T-helper 1 cell treated with Interleukin-12 subunit alpha and Interleukin-12 subunit beta and Interleukin-4 antibody, amounts not matched to agents 30 ng/mL and 1 ng/mL, for 36 hours (primary cell): ENCODE measurements at regions not wholly inside any gene's neighbourhood (a gene's known extent, or its start where the extent isn't known, plus 50 kb on each side); places are given as distances from the start of the nearest gene placed in this dataset.

Experiments
- intact Hi-C: fragments of 100-400 bp; cut with micrococcal nuclease; formaldehyde crosslinking; loops from one replicate; pipeline ENCODE4 v1.15.1; 2024

GRCh38 chr17:77001487-77001886, 133.3 kb downstream of the MGAT5B start:
- intact Hi-C loops, result no loop called here

- intact Hi-C loops, result no loop called here
Measured at GRCh38 chr17:77002103-77003045, 134.2 kb downstream of the MGAT5B start.

GRCh38 chr17:77003699-77004098, 135.5 kb downstream of the MGAT5B start:
- intact Hi-C loops, result no loop called here

DNA sequence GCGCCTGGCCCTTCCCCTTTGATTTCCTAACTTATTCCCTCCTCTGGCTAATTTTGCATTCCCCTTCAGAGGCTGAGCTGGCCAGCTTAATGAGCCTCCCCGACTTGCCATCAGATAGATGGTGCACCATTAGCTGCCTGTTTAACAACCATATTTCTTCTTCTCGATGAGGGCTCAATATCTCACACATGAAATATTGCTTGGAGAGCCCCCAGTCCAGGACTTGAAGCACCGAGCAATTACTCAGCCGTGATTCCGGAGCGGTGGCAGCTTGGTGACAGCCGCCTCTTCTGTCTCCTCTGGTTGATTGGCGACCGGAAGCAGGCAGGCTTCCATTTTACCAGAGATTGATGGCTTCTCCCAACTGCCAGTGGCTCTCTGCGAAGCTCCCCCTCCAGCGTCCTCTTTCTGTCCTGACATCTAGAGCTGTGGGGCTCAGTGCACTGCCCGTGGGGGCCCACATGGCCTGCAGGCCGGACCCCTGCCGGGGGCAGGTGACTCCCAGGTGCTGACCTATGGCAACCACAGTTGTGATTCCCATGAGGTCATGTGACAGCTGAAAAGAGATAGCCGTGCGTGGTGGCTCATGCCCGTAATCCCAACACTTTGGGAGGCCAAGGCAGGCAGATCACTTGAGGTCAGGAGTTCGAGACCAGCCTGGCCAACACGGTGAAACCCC, 133.7 kb upstream of the SEC14L1 start:
- intact Hi-C loops, result no loop called here

GRCh38 chr17:77009877-77010276, 130.9 kb upstream of the SEC14L1 start:
- intact Hi-C loops, result loop anchor here (2.0 kb wide), 2 partner anchors 41 to 57 kb away; no protein-coding TSS in a partner anchor

DNA sequence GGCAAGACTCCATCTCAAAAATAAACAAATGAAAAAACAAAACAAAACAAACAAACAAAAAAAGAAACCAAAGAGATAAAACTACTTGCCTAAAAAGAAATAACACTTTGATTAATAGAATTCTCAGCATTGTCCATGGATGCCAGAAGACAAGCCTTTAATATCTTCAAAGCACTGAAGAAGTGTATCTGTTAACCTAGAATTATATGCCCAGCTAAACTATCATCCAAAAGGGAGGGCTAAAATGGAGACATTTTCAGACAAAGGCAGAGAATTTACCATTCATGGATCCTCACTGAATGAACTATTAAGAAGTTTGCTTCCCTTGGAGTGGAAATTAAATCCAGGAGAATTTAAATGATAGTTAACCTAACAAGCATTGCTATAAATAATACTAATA, 130.1 kb upstream of the SEC14L1 start:
- intact Hi-C loops, result loop anchor here (1.0 to 2.0 kb wide), 6 partner anchors 12 to 237 kb away; partner anchors contain the start of gene MGAT5B

- intact Hi-C loops, result loop anchor here (1.0 to 2.0 kb wide), 6 partner anchors 13 to 236 kb away; partner anchors contain the start of gene MGAT5B
Measured at GRCh38 chr17:77011173-77012011, 129.4 kb upstream of the SEC14L1 start.

DNA sequence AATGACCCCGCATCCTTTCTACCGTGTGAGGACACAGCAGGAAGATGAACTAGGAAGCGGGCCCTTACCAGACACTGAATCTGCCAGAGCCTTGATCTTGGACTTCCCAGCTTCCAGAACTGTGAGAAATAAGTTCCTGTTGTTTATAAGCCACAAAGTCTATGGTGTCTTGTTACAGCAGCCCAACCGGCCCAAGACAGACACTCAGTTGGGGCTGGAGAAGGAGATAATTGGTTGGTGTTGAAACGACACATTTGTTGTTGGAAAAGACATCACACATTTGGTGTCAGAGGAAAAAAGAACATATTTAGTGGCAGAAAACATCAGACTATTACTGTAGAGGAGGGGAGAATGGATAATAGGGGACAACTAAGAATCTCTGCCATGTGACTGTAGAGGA, 122.3 kb upstream of the SEC14L1 start:
- intact Hi-C loops, result no loop called here

GRCh38 chr17:77019893-77020379, 120.8 kb upstream of the SEC14L1 start:
- intact Hi-C loops, result no loop called here

DNA sequence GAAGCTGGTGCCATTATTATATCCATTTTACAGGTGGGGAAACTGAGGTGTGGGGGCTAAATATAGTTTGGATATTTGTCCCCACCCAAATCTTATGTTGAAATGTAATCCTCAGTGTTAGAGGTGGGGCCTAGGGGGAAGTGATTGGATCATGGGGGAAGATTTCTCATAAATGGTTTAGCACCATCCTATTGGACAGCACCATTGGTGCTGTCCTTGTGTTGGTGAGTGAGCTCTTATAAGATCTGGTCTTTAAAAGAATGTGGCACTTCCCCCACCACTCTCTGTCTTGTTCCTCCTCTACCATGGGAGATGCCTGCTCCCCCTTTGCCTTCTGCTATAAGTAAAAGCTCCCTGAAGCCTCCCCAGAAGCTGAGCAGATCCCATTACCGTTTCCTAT, 119.8 kb upstream of the SEC14L1 start:
- intact Hi-C loops, result no loop called here

GRCh38 chr17:77022766-77023165, 118.0 kb upstream of the SEC14L1 start:
- intact Hi-C loops, result no loop called here

DNA sequence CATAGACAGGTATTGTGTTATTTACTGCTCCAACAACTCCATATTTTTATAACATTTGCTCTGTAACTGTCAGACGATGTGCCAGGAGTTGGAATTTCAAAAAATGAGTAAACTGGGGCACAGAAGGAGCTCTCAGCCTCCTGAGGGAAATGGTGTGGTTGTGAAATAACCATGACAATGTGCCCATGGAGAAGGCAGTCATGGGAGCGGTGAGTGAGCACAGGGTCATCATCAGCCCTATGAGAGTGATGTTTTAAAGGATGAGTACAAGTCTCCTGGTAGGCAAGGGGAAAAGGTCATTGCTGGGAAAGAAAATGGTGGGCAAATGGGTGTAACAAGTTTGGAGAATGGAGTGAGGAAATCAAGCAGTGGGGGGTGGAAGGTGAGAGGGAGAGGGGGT, 115.0 kb upstream of the SEC14L1 start:
- intact Hi-C loops, result no loop called here

DNA sequence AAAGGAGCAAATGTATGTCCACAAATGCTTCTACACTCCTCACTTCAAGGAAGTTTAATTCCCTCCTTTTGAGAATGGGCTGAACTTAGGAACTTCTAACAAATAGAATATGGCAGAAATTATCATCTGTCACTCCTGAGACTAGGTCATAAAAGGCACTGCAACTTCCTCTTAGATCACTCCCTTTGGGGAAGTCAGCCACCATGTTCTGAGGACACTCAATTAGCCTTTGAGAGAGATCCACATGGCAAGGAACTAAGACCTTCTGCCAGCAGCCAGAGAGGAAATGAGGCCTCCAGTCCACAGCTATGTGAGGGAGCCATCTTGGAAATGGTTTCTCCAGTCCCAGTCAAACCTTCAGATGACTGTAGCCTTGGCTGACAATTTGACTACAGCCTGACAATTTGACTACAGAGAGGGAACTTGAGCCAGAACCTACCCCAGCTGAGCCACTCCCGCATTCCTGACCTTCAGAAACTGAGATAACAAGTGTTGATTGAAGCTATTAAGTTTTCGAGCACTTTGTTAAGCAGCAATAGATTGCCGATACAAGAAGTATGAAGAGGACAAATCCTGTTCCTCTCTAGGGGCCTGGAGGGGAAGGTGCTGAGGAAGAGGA, 113.4 kb upstream of the SEC14L1 start:
- intact Hi-C loops, result no loop called here

DNA sequence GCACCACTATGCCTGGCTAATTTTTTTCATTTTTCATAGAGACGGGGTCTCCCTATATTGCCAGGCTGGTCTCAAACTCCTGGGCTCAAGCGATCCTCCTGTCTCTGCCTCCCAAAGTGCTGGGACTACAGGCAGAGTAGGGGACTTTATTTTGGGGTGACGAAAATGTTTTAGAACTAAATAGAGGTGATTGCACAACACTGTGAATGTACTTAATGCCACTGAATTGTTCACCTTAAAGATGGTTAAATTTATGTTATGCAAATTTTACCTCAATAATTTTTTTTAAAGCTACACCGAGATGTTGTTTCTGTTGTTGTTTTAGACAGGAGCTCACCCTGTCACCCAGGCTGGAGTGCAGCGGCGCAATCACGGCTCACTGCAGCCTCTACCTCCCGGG, 111.9 kb upstream of the SEC14L1 start:
- intact Hi-C loops, result no loop called here

DNA sequence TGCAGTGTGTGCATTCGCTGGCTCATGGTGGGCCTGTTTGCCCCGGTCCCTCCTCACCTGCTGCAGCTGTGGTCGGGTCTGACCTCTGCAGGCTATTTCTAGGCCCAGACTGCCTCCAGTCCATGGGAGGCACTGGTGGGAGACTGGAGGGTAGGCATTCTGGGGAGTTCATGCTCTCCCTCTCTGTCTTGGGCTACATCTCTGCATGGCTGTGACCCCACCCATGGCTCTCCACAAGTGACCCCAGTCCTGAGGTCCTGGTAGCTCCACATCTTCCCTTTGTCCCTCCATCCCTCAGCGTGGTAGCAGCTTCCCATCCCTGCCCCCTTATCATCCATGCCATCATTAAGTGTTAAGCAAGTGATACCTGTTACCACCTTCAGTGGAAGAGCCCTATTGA, 107.8 kb upstream of the SEC14L1 start:
- intact Hi-C loops, result no loop called here

- intact Hi-C loops, result no loop called here
Measured at GRCh38 chr17:77033892-77034404, 106.8 kb upstream of the SEC14L1 start.

- intact Hi-C loops, result no loop called here
Measured at GRCh38 chr17:77034677-77035424, 105.9 kb upstream of the SEC14L1 start.

- intact Hi-C loops, result no loop called here
Measured at GRCh38 chr17:77035526-77035925, 105.2 kb upstream of the SEC14L1 start.

- intact Hi-C loops, result no loop called here
Measured at GRCh38 chr17:77036136-77036840, 104.5 kb upstream of the SEC14L1 start.
